Dendritic cell treated with granulocyte-macrophage colony-stimulating factor and Interleukin-4, amounts not matched to agents 40 ng/mL and 50 ng/mL, for 4 days (primary cell): ENCODE measurements at regions not wholly inside any gene's neighbourhood (a gene's known extent, or its start where the extent isn't known, plus 50 kb on each side); places are given as distances from the start of the nearest gene placed in this dataset.

Source experiments
- H3K27ac Mint-ChIP-seq: one replicate; pipeline ENCODE4 v1.8.0; 2022; ENCODE audit warnings: mild to moderate bottlenecking, mixed read lengths
- H3K27me3 Mint-ChIP-seq: one replicate; pipeline ENCODE4 v1.8.0; 2022; ENCODE audit warnings: mild to moderate bottlenecking, mixed read lengths
- H3K36me3 Mint-ChIP-seq: one replicate; pipeline ENCODE4 v1.8.0; 2022; ENCODE audit warnings: low read depth, mixed read lengths
- H3K4me1 Mint-ChIP-seq: one replicate; pipeline ENCODE4 v1.8.0; 2022; ENCODE audit warnings: low read depth, mixed read lengths
- H3K4me3 Mint-ChIP-seq: one replicate; pipeline ENCODE4 v1.8.0; 2022; ENCODE audit warnings: mild to moderate bottlenecking, moderate library complexity, mixed read lengths
- H3K9me3 Mint-ChIP-seq: one replicate; pipeline ENCODE4 v1.8.0; 2022; ENCODE audit warnings: mixed read lengths
- intact Hi-C: fragments of 100-400 bp; cut with micrococcal nuclease; formaldehyde crosslinking; loops from one replicate; pipeline ENCODE4 v1.15.0; 2022

GRCh38 chr1:22257290-22258275, 114.7 kb upstream of the WNT4 start:
- no peaks in the 10 kb centered on the region for H3K36me3 Mint-ChIP-seq

GRCh38 chr1:22258698-22259097, 115.8 kb upstream of the WNT4 start:
- Mint-ChIP-seq H3K27me3 (no peaks in the 10 kb centered on the region), H3K36me3 (no peaks in the 10 kb centered on the region), H3K4me3 (no peak overlapping the region), H3K4me1 (no peaks in the 10 kb centered on the region), H3K27ac (no peak overlapping the region), H3K9me3 (no peaks in the 10 kb centered on the region)
- intact Hi-C loops, result no loop called here

More at GRCh38 chr1:22257290-22258275, 114.7 kb upstream of the WNT4 start:
- H3K9me3 Mint-ChIP-seq, result no peaks in the 10 kb centered on the region
- H3K27me3 Mint-ChIP-seq, result peaks cover 3% of the 10 kb centered on the region
- H3K4me1 Mint-ChIP-seq, result no peaks in the 10 kb centered on the region
- intact Hi-C loops, result no loop called here
- H3K4me3 Mint-ChIP-seq, result no peak overlapping the region
- no peak overlapping the region for H3K27ac Mint-ChIP-seq

- no peaks in the 10 kb centered on the region for H3K27me3 Mint-ChIP-seq
- no peak overlapping the region for H3K4me3 Mint-ChIP-seq
- H3K9me3 Mint-ChIP-seq, result no peaks in the 10 kb centered on the region
- no peak overlapping the region for H3K27ac Mint-ChIP-seq
- intact Hi-C loops, result no loop called here
- H3K4me1 Mint-ChIP-seq, result no peaks in the 10 kb centered on the region
- H3K36me3 Mint-ChIP-seq, result no peaks in the 10 kb centered on the region
Observed at GRCh38 chr1:22259551-22260282, 116.8 kb upstream of the WNT4 start.

- H3K36me3 Mint-ChIP-seq, result no peaks in the 10 kb centered on the region
- H3K9me3 Mint-ChIP-seq, result no peaks in the 10 kb centered on the region
- no peak overlapping the region for H3K27ac Mint-ChIP-seq
- no peak overlapping the region for H3K4me3 Mint-ChIP-seq
- intact Hi-C loops, result no loop called here
- no peaks in the 10 kb centered on the region for H3K27me3 Mint-ChIP-seq
- H3K4me1 Mint-ChIP-seq, result no peaks in the 10 kb centered on the region
Observed at GRCh38 chr1:22260860-22261432, 118.0 kb upstream of the WNT4 start.

- intact Hi-C loops, result no loop called here
- Mint-ChIP-seq H3K27ac (no peak overlapping the region), H3K4me1 (no peaks in the 10 kb centered on the region), H3K9me3 (no peaks in the 10 kb centered on the region), H3K36me3 (no peaks in the 10 kb centered on the region), H3K4me3 (no peak overlapping the region), H3K27me3 (no peaks in the 10 kb centered on the region)
Observed at GRCh38 chr1:22261580-22261979, 118.7 kb upstream of the WNT4 start.

GRCh38 chr1:22262583-22262982, 119.7 kb upstream of the WNT4 start:
- intact Hi-C loops, result no loop called here
- Mint-ChIP-seq H3K27me3 (no peaks in the 10 kb centered on the region), H3K27ac (no peak overlapping the region), H3K36me3 (no peaks in the 10 kb centered on the region), H3K9me3 (no peaks in the 10 kb centered on the region), H3K4me1 (no peaks in the 10 kb centered on the region), H3K4me3 (no peak overlapping the region)

GRCh38 chr1:22263359-22263758, 120.5 kb upstream of the WNT4 start:
- Mint-ChIP-seq H3K4me3 (no peak overlapping the region), H3K4me1 (no peaks in the 10 kb centered on the region), H3K27ac (no peak overlapping the region), H3K36me3 (no peaks in the 10 kb centered on the region), H3K9me3 (no peaks in the 10 kb centered on the region), H3K27me3 (no peaks in the 10 kb centered on the region)
- intact Hi-C loops, result no loop called here

- H3K4me1 Mint-ChIP-seq, result no peaks in the 10 kb centered on the region
- H3K4me3 Mint-ChIP-seq, result no peak overlapping the region
- no peaks in the 10 kb centered on the region for H3K27me3 Mint-ChIP-seq
- no peaks in the 10 kb centered on the region for H3K9me3 Mint-ChIP-seq
- no peaks in the 10 kb centered on the region for H3K36me3 Mint-ChIP-seq
- intact Hi-C loops, result no loop called here
- H3K27ac Mint-ChIP-seq, result no peak overlapping the region
Observed at GRCh38 chr1:22264464-22265341, 121.8 kb upstream of the WNT4 start.

- no peak overlapping the region for H3K27ac Mint-ChIP-seq
- no peaks in the 10 kb centered on the region for H3K27me3 Mint-ChIP-seq
- no peaks in the 10 kb centered on the region for H3K4me1 Mint-ChIP-seq
- intact Hi-C loops, result no loop called here
- H3K36me3 Mint-ChIP-seq, result no peaks in the 10 kb centered on the region
- no peaks in the 10 kb centered on the region for H3K9me3 Mint-ChIP-seq
- H3K4me3 Mint-ChIP-seq, result no peak overlapping the region
Observed at GRCh38 chr1:22266141-22266540, 123.2 kb upstream of the WNT4 start.

GRCh38 chr1:22267413-22268175, 124.7 kb upstream of the WNT4 start:
- H3K4me3 Mint-ChIP-seq, result no peak overlapping the region
- no peaks in the 10 kb centered on the region for H3K9me3 Mint-ChIP-seq
- H3K27me3 Mint-ChIP-seq, result peaks cover 3% of the 10 kb centered on the region

GRCh38 chr1:22268327-22268726, 125.4 kb upstream of the WNT4 start:
- Mint-ChIP-seq H3K9me3 (no peaks in the 10 kb centered on the region), H3K36me3 (no peaks in the 10 kb centered on the region), H3K27ac (no peak overlapping the region), H3K4me1 (no peaks in the 10 kb centered on the region), H3K4me3 (no peak overlapping the region), H3K27me3 (peaks cover 3% of the 10 kb centered on the region)
- intact Hi-C loops, result no loop called here

More at GRCh38 chr1:22267413-22268175, 124.7 kb upstream of the WNT4 start:
- H3K36me3 Mint-ChIP-seq, result no peaks in the 10 kb centered on the region
- H3K27ac Mint-ChIP-seq, result no peak overlapping the region
- H3K4me1 Mint-ChIP-seq, result no peaks in the 10 kb centered on the region
- intact Hi-C loops, result no loop called here

- intact Hi-C loops, result no loop called here
- no peaks in the 10 kb centered on the region for H3K9me3 Mint-ChIP-seq
- no peak overlapping the region for H3K4me3 Mint-ChIP-seq
- no peak overlapping the region for H3K27ac Mint-ChIP-seq
- no peaks in the 10 kb centered on the region for H3K4me1 Mint-ChIP-seq
- peaks cover 6% of the 10 kb centered on the region for H3K27me3 Mint-ChIP-seq
- no peaks in the 10 kb centered on the region for H3K36me3 Mint-ChIP-seq
Observed at GRCh38 chr1:22271847-22272801, 129.2 kb upstream of the WNT4 start.
